Endothelial cell of umbilical vein (primary cell): ENCODE measurements at regions not wholly inside any gene's neighbourhood (a gene's known extent, or its start where the extent isn't known, plus 50 kb on each side); places are given as distances from the start of the nearest gene placed in this dataset.

ENCODE experiments used
- BruUV-seq: library from RNA; stranded (reverse); fragments of 400-500 nt; replicated peaks from 2 replicates; lab custom pipeline; 2021; lab: Mats Ljungman, UMichigan
- CTCF ChIA-PET: fragments of 300-600, 350-600 bp; sonication (Branson Sonifier 250); formaldehyde crosslinking; loops from one replicate; lab custom pipeline; 2021; ENCODE audit warnings: antibody characterized with exemption, inconsistent platforms; lab: Charles Lee
- POLR2A ChIA-PET: fragments of 300-600, 350-600 bp; sonication (Branson Sonifier 250); formaldehyde crosslinking; loops from one replicate; lab custom pipeline; 2021; ENCODE audit warnings: antibody characterized with exemption, inconsistent platforms; lab: Charles Lee
- DNase-seq: peaks from one replicate; pipeline ENCODE4 v3.0.0-alpha.2; 2011; ENCODE audit warnings: low read depth, low spot score
- FAIRE-seq: peaks from 2 replicates; lab custom pipeline; 2011; peaks lifted over from hg19 to GRCh38; lab: Jason Lieb, UNC
- H2AFZ ChIP-seq: 2 replicates; pipeline ENCODE4 v1.6.0; 2012; ENCODE audit warnings: low read depth, low read length, control low read depth, inconsistent platforms
- H3K27ac ChIP-seq: 2 replicates; pipeline ENCODE4 v1.5.1; 2011; ENCODE audit warnings: low read depth, mild to moderate bottlenecking, control low read depth, low read length, moderate library complexity; ENCODE audit not compliant: insufficient read depth
- H3K27me3 ChIP-seq, 2 experiments: 2 replicates each; pipeline versions ENCODE4 v1.6.0 to v1.6.1; 2011; ENCODE audit warnings: low read length in 2 of 2, mixed read lengths in 1 of 2; ENCODE audit not compliant: control insufficient read depth in 2 of 2, insufficient read depth in 2 of 2
- H3K36me3 ChIP-seq, 2 experiments: 2 replicates in 1 of 2; 3 replicates in 1 of 2; pipeline ENCODE4 v1.5.1; 2011; ENCODE audit warnings: low read length in 2 of 2, mild to moderate bottlenecking in 1 of 2, moderate library complexity in 1 of 2; ENCODE audit not compliant: control insufficient read depth in 2 of 2, insufficient read depth in 2 of 2; ENCODE audit errors: extremely low read depth in 1 of 2
- H3K4me1 ChIP-seq: 3 replicates; pipeline ENCODE4 v1.5.1; 2011; ENCODE audit warnings: mild to moderate bottlenecking, low read length; ENCODE audit not compliant: control insufficient read depth, insufficient read depth; ENCODE audit errors: extremely low read depth
- H3K4me2 ChIP-seq: 2 replicates; pipeline ENCODE4 v1.6.1; 2011; ENCODE audit warnings: low read length, control low read depth, mixed read lengths; ENCODE audit not compliant: insufficient read depth
- H3K4me3 ChIP-seq, 3 experiments: fragments of 200-600 bp in 1 of 3; sonication (generic), shearing (Covaris generic) in 1 of 3; replicated peaks in 1 of 3; 2 replicates each; pipeline ENCODE4 v1.5.1; 2011 to 2016; ENCODE audit warnings: control low read depth in 3 of 3, low read length in 3 of 3, mild to moderate bottlenecking in 2 of 3, inconsistent platforms in 1 of 3, low read depth in 1 of 3, moderate library complexity in 1 of 3; ENCODE audit not compliant: insufficient read depth in 1 of 3
- H3K79me2 ChIP-seq: 2 replicates; pipeline ENCODE4 v1.6.0; 2012; ENCODE audit warnings: low read length, inconsistent platforms; ENCODE audit not compliant: control insufficient read depth, insufficient read depth
- H3K9ac ChIP-seq: replicated peaks from 2 replicates; pipeline ENCODE3; 2011; ENCODE audit warnings: low read length, control low read depth; ENCODE audit not compliant: insufficient read depth; ENCODE audit errors: extremely low read depth
- H3K9me1 ChIP-seq: replicated peaks from 3 replicates; pipeline ENCODE4 v1.6.0; 2011; ENCODE audit warnings: mild to moderate bottlenecking, low read length; ENCODE audit not compliant: control insufficient read depth, insufficient read depth; ENCODE audit errors: extremely low read depth
- H3K9me3 ChIP-seq: replicated peaks from 2 replicates; pipeline ENCODE4 v1.5.1; 2012; ENCODE audit warnings: low read length, inconsistent platforms; ENCODE audit not compliant: control insufficient read depth, insufficient read depth
- H4K20me1 ChIP-seq: replicated peaks from 2 replicates; pipeline ENCODE3; 2011; ENCODE audit warnings: mild to moderate bottlenecking, low read length; ENCODE audit not compliant: control insufficient read depth, insufficient read depth; ENCODE audit errors: extremely low read depth
- EZH2 ChIP-seq: IDR thresholded peaks from 2 replicates; pipeline ENCODE4 v1.6.1; 2012; ENCODE audit warnings: borderline replicate concordance, low read depth, mild to moderate bottlenecking, moderate library complexity, low read length, inconsistent platforms; ENCODE audit not compliant: severe bottlenecking
- FOS ChIP-seq: IDR thresholded peaks from 2 replicates; pipeline ENCODE4 v1.6.1; 2011; ENCODE audit warnings: mild to moderate bottlenecking, low read length, moderate library complexity, borderline replicate concordance; ENCODE audit not compliant: insufficient read depth
- GATA2 ChIP-seq: IDR thresholded peaks from 2 replicates; pipeline ENCODE4 v1.7.0; 2011; ENCODE audit warnings: low read depth, mild to moderate bottlenecking, moderate library complexity, mixed read lengths, low read length; ENCODE audit not compliant: insufficient read length, insufficient read depth
- JUN ChIP-seq: IDR thresholded peaks from 2 replicates; pipeline ENCODE4 v1.6.1; 2011; ENCODE audit warnings: borderline replicate concordance, low read depth; ENCODE audit not compliant: insufficient read length, insufficient read depth
- MAX ChIP-seq: IDR thresholded peaks from 2 replicates; pipeline ENCODE4 v1.6.1; 2011; ENCODE audit not compliant: insufficient read depth, insufficient read length
- MYC ChIP-seq: IDR thresholded peaks from one replicate; pipeline ENCODE4 v1.6.1; 2011; ENCODE audit warnings: mild to moderate bottlenecking, low read depth, low read length
- POLR2A ChIP-seq: IDR thresholded peaks from 2 replicates; pipeline ENCODE4 v1.6.1; 2012; ENCODE audit warnings: low read depth, mild to moderate bottlenecking, control low read depth, low read length
- POLR2AphosphoS5 ChIP-seq: IDR thresholded peaks from 2 replicates; pipeline ENCODE4 v1.6.1; 2012; ENCODE audit warnings: low read depth, mild to moderate bottlenecking, control low read depth, low read length, moderate library complexity; ENCODE audit not compliant: insufficient read depth
- dilution Hi-C: fragments of 300-500 bp; cut with MboI; formaldehyde crosslinking; loops from one replicate; pipeline ENCODE4 v1.15.0; 2019; ENCODE audit warnings: low sequenced_read_pairs; ENCODE audit not compliant: extremely low pct_ligation_motif_present
- intact Hi-C: fragments of 100-400 bp; cut with micrococcal nuclease; formaldehyde crosslinking; loops from one replicate; pipeline ENCODE4 v1.10.0; 2022
- TF ChIP-seq, protein P1 (sequence below), 2 donors: IDR thresholded peaks; 1 replicate in 1 of 2; 2 replicates in 1 of 2; pipeline ENCODE4 v1.5.1; 2011; ENCODE audit warnings: low read length in 2 of 2, mild to moderate bottlenecking in 2 of 2, moderate library complexity in 2 of 2, control low read depth in 1 of 2, inconsistent platforms in 1 of 2, low read depth in 1 of 2; ENCODE audit not compliant: insufficient read depth in 1 of 2; ENCODE audit errors: extremely low read depth in 1 of 2

DNA sequence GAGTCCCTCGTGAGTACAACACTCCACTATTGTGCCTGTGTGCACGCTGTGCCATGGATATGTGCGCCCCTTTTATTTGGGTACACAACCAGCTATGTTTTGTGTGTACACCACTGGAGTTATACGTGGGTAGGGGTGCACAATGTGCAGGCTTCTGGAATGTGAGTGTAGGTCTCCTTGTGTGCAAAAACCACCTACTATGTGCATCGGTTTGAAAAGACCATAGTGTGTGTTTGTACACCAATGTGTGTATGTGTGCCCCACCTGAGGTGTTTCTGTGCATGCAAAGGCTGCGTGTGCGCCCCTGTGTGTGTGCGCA, 86.4 kb upstream of the ALDH1L1 start:
- no peak overlapping the region for H3K4me2 ChIP-seq
- no peak overlapping the region for H3K27ac ChIP-seq
- H2AFZ ChIP-seq, result no peak overlapping the region
- H3K9me3 ChIP-seq, result no peaks in the 10 kb centered on the region
- H3K9me1 ChIP-seq, result no peaks in the 10 kb centered on the region
- H3K9ac ChIP-seq, result no peak overlapping the region
- intact Hi-C loops (loop anchor here (1.0 to 2.0 kb wide), 2 partner anchors 22 to 89 kb away; no protein-coding TSS in a partner anchor), dilution Hi-C loops (no loop called here)
- H3K4me3 ChIP-seq, result peak overlapping the region in 1 of 3 experiments; percentile 14
- no peaks in the 10 kb centered on the region for H3K27me3 ChIP-seq
- POLR2A ChIA-PET, result no interaction called here
- H4K20me1 ChIP-seq, result no peaks in the 10 kb centered on the region
- CTCF ChIA-PET, result interaction anchor here (1.5 to 2.8 kb wide), 2 partner anchors 21 to 122 kb away, joined by 7 to 9 read pairs; no protein-coding TSS in a partner anchor
- FAIRE-seq (no peak), DNase-seq (no peak)
- no peaks in the 10 kb centered on the region for H3K79me2 ChIP-seq
- BruUV-seq, result no TSS peak
- TF ChIP-seq GATA2 (no peak), EZH2 (no peak), MYC (no peak), MAX (no peak), FOS (no peak), JUN (no peak), POLR2AphosphoS5 (no peak), POLR2A (no peak)
- TF ChIP-seq, protein P1, sequence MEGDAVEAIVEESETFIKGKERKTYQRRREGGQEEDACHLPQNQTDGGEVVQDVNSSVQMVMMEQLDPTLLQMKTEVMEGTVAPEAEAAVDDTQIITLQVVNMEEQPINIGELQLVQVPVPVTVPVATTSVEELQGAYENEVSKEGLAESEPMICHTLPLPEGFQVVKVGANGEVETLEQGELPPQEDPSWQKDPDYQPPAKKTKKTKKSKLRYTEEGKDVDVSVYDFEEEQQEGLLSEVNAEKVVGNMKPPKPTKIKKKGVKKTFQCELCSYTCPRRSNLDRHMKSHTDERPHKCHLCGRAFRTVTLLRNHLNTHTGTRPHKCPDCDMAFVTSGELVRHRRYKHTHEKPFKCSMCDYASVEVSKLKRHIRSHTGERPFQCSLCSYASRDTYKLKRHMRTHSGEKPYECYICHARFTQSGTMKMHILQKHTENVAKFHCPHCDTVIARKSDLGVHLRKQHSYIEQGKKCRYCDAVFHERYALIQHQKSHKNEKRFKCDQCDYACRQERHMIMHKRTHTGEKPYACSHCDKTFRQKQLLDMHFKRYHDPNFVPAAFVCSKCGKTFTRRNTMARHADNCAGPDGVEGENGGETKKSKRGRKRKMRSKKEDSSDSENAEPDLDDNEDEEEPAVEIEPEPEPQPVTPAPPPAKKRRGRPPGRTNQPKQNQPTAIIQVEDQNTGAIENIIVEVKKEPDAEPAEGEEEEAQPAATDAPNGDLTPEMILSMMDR (IDR thresholded peaks at IDR 0.05; ENCODE audit: extremely low read depth in 1 of 2, insufficient read depth in 1 of 2, low read depth in 1 of 2, low read length in 2 of 2), result no peak
- H3K36me3 ChIP-seq, result no peaks in the 10 kb centered on the region
- H3K4me1 ChIP-seq, result peaks cover 15% of the 10 kb centered on the region
